HUDEP-2 (cell line): ENCODE measurements at regions not wholly inside any gene's neighbourhood (a gene's known extent, or its start where the extent isn't known, plus 50 kb on each side); places are given as distances from the start of the nearest gene placed in this dataset.

Source experiments
- DNase-seq, 76 experiments: peaks; one replicate each; lab custom pipeline; 2025; ENCODE audit not compliant: unreplicated experiment in 76 of 76; lab: John Stamatoyannopoulos, UW

GRCh38 chr16:65545413-65545956 is 423.6 kb upstream of the CDH11 start:
- DNase-seq = no peak

- DNase-seq = no peak
Measured at GRCh38 chr16:65543781-65544740, 422.2 kb upstream of the CDH11 start.

GRCh38 chr16:65541646-65542045 is 419.8 kb upstream of the CDH11 start:
- no peak for DNase-seq

- no peak for DNase-seq
Measured at GRCh38 chr16:65540901-65541300, 419.0 kb upstream of the CDH11 start.

GRCh38 chr16:65538976-65539375 is 417.1 kb upstream of the CDH11 start:
- no peak for DNase-seq

- no peak for DNase-seq
Measured at GRCh38 chr16:65537336-65537735, 415.5 kb upstream of the CDH11 start.

- no peak for DNase-seq
Measured at GRCh38 chr16:65534121-65534528, 412.3 kb upstream of the CDH11 start.

- no peak for DNase-seq
Measured at GRCh38 chr16:65532846-65533245, 411.0 kb upstream of the CDH11 start.

GRCh38 chr16:65532258-65532657 is 410.4 kb upstream of the CDH11 start:
- no peak for DNase-seq

- DNase-seq = no peak
Measured at GRCh38 chr16:65531475-65531874, 409.6 kb upstream of the CDH11 start.

GRCh38 chr16:65525707-65526106 is 403.8 kb upstream of the CDH11 start:
- no peak for DNase-seq

GRCh38 chr16:65524997-65525396 is 403.1 kb upstream of the CDH11 start:
- no peak for DNase-seq

- no peak for DNase-seq
Measured at GRCh38 chr16:65524231-65524630, 402.4 kb upstream of the CDH11 start.

GRCh38 chr16:65523283-65523944 is 401.6 kb upstream of the CDH11 start:
- DNase-seq = no peak

- no peak for DNase-seq
Measured at GRCh38 chr16:65522412-65522811, 400.5 kb upstream of the CDH11 start.

GRCh38 chr16:65521633-65522328 is 399.9 kb upstream of the CDH11 start:
- no peak for DNase-seq

GRCh38 chr16:65519402-65519801 is 397.5 kb upstream of the CDH11 start:
- DNase-seq = no peak

GRCh38 chr16:65515193-65515592 is 393.3 kb upstream of the CDH11 start:
- DNase-seq = no peak

- DNase-seq = no peak
Measured at GRCh38 chr16:65510850-65511249, 389.0 kb upstream of the CDH11 start.

- DNase-seq = no peak
Measured at GRCh38 chr16:65510241-65510640, 388.4 kb upstream of the CDH11 start.

- DNase-seq = no peak
Measured at GRCh38 chr16:65509172-65509571, 387.3 kb upstream of the CDH11 start.
